HG02759 (cell line): ENCODE measurements at regions not wholly inside any gene's neighbourhood (a gene's known extent, or its start where the extent isn't known, plus 50 kb on each side); places are given as distances from the start of the nearest gene placed in this dataset.
A peak's percentile ranks its signal among the peaks of the same experiment; 100 is the strongest.
"Not testable (repeated sequence)": the region's sequence is repeated elsewhere in the genome, so short reads cannot be mapped to it uniquely, and the experiment has no call there.

Experiments used
- ATAC-seq: cut with Tn5 transposase; IDR thresholded peaks from one replicate; pipeline ENCODE4 v1.9.1; 2021; ENCODE audit warnings: mild to moderate bottlenecking, moderate library complexity; ENCODE audit not compliant: unreplicated experiment

- ATAC-seq = peak; percentile 8
Measured at GRCh38 chr7:112938863-112939573, 147.6 kb downstream of the GPR85 start.

GRCh38 chr7:112937651-112938415 lies 147.6 kb upstream of the TMEM168 start:
- ATAC-seq = no peak

- no peak for ATAC-seq
Measured at GRCh38 chr7:112933598-112933997, 143.4 kb upstream of the TMEM168 start.

GRCh38 chr7:112930787-112931186 lies 140.6 kb upstream of the TMEM168 start:
- no peak for ATAC-seq

- no peak for ATAC-seq
Measured at GRCh38 chr7:112929421-112929820, 139.2 kb upstream of the TMEM168 start.

GRCh38 chr7:112926018-112926417 lies 135.8 kb upstream of the TMEM168 start:
- no peak for ATAC-seq

- ATAC-seq = not testable (repeated sequence)
Measured at GRCh38 chr7:112922546-112922945, 132.4 kb upstream of the TMEM168 start.

GRCh38 chr7:112916431-112916830 lies 126.2 kb upstream of the TMEM168 start:
- ATAC-seq = not testable (repeated sequence)

GRCh38 chr7:112908086-112908485 lies 117.9 kb upstream of the TMEM168 start:
- no peak for ATAC-seq

- no peak for ATAC-seq
Measured at GRCh38 chr7:112907658-112908057, 117.5 kb upstream of the TMEM168 start.

GRCh38 chr7:112905950-112906349 lies 115.8 kb upstream of the TMEM168 start:
- no peak for ATAC-seq

GRCh38 chr7:112905413-112905812 lies 115.2 kb upstream of the TMEM168 start:
- no peak for ATAC-seq

GRCh38 chr7:112898432-112899290 lies 108.5 kb upstream of the TMEM168 start:
- ATAC-seq = peak; percentile 92

- peak; percentile 18 for ATAC-seq
Measured at GRCh38 chr7:112897839-112898431, 107.7 kb upstream of the TMEM168 start.

- no peak for ATAC-seq
Measured at GRCh38 chr7:112896026-112896601, 105.9 kb upstream of the TMEM168 start.

GRCh38 chr7:112892263-112892662 lies 102.1 kb upstream of the TMEM168 start:
- no peak for ATAC-seq

- no peak for ATAC-seq
Measured at GRCh38 chr7:112891698-112892097, 101.5 kb upstream of the TMEM168 start.

GRCh38 chr7:112889834-112890438 lies 99.7 kb upstream of the TMEM168 start:
- no peak for ATAC-seq

GRCh38 chr7:112889268-112889667 lies 99.1 kb upstream of the TMEM168 start:
- ATAC-seq = no peak

- no peak for ATAC-seq
Measured at GRCh38 chr7:112888781-112889180, 98.6 kb upstream of the TMEM168 start.
